Esophagus muscularis mucosa (tissue), 4 donors: ENCODE measurements at regions not wholly inside any gene's neighbourhood (a gene's known extent, or its start where the extent isn't known, plus 50 kb on each side); places are given as distances from the start of the nearest gene placed in this dataset.

ENCODE experiments used
- DNase-seq: peaks from one replicate; pipeline ENCODE4 v3.0.0-alpha.2; 2017; ENCODE audit errors: extremely low spot score
- H3K27ac ChIP-seq, 4 donors: fragments of 200-600 bp; sonication (generic); replicated peaks in 1 of 4; 1 replicate in 3 of 4; 2 replicates in 1 of 4; pipeline ENCODE4 v1.5.1; 2016 to 2019; ENCODE audit warnings: mild to moderate bottlenecking in 1 of 4
- H3K27me3 ChIP-seq, 4 donors: fragments of 200-600 bp; sonication (generic); one replicate each; pipeline versions ENCODE4 v1.5.1 to v1.6.0; 2016 to 2019
- H3K36me3 ChIP-seq, 4 donors: fragments of 200-600 bp; sonication (generic); one replicate each; pipeline ENCODE4 v1.5.1; 2016 to 2019
- H3K4me1 ChIP-seq, 4 donors: fragments of 200-600 bp; sonication (generic); one replicate each; pipeline ENCODE4 v1.5.1; 2016 to 2019
- H3K4me3 ChIP-seq, 4 donors: fragments of 200-600 bp; sonication (generic); 1 replicate in 2 of 4; 2 replicates in 2 of 4; pipeline ENCODE4 v1.5.1; 2016 to 2019; ENCODE audit warnings: mild to moderate bottlenecking in 4 of 4, moderate library complexity in 1 of 4
- H3K9me3 ChIP-seq, 4 donors: fragments of 200-600 bp; sonication (generic); 1 replicate in 3 of 4; 2 replicates in 1 of 4; pipeline ENCODE4 v1.5.1; 2016 to 2019
- EP300 ChIP-seq: sonication (generic); formaldehyde crosslinking; IDR thresholded peaks from one replicate; pipeline ENCODE4 v1.6.1; 2017; ENCODE audit warnings: antibody characterized with exemption
- POLR2A ChIP-seq: fragments of 450-650 bp; IDR thresholded peaks from one replicate; pipeline ENCODE4 v1.6.1; 2017; ENCODE audit warnings: antibody characterized with exemption, moderate library complexity, mild to moderate bottlenecking, low read depth
- POLR2AphosphoS5 ChIP-seq, 2 donors: sonication (generic); formaldehyde crosslinking; IDR thresholded peaks; one replicate each; pipeline ENCODE4 v1.6.1; 2017; ENCODE audit warnings: antibody characterized with exemption in 2 of 2
- WGBS: methylation state at CpG from one replicate; pipeline ENCODE4 v1.1.5; 2018; 5-methylcytosine and 5-hydroxymethylcytosine counted together
- intact Hi-C: fragments of 100-400 bp; cut with DNase I; formaldehyde crosslinking; loops from one replicate; pipeline ENCODE4 v1.15.1; 2023
- TF ChIP-seq, protein P1 (sequence below), 3 experiments: fragments of 200-600 bp in 2 of 3; fragments of 450-650 bp in 1 of 3; sonication (generic) in 2 of 3; IDR thresholded peaks; one replicate each; pipeline ENCODE4 v1.5.1; 2017 to 2019; ENCODE audit warnings: antibody characterized with exemption in 3 of 3, mild to moderate bottlenecking in 2 of 3, moderate library complexity in 1 of 3

DNA sequence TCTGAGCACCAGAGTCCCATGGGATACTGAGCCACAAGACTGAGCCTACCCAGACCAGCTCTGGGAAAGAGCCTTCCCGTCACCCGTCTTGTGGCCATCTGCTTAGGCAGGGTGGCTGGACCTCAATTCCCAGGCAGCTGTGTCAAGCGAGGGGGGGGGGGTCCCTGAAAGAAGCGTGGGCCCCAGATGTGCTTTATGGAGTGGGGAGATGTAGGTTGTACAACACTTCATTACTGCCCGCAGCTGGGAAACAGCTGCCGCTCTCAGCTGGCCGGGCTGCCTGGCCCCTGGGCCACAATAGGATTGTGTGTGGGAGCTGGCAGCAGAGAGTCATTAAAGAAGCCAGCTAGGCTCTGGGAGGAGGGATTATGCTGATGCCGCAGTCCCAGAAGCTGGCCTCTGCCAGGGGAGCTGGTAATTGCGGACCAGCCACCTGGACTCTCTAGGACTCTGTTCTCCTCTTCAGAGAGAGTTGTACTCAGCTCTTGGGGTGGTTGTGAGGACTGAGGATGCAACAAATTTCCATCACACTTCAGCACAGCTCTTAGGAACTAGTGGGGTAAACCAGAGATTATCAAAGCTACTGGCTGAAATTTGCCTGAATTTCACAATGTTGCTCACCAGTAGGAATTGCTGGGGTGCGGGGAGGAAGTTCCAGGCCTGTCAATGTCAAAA lies 145.4 kb downstream of the GADD45G start:
- H3K4me1 ChIP-seq = peaks cover 0 to 5% (median 2%) of the 10 kb centered on the region in 4 donors
- no peak for DNase-seq
- no peaks in the 10 kb centered on the region for H3K36me3 ChIP-seq
- intact Hi-C loops = no loop called here
- no peak overlapping the region for H3K27ac ChIP-seq
- H3K9me3 ChIP-seq = no peaks in the 10 kb centered on the region
- no peaks in the 10 kb centered on the region for H3K27me3 ChIP-seq
- no peak overlapping the region for H3K4me3 ChIP-seq
- 86% methylated on average over 10 of the region's 10 CpGs for WGBS
- TF ChIP-seq EP300 (no peak), POLR2A (no peak), POLR2AphosphoS5 (IDR thresholded peaks at IDR 0.05) (no peak)
- TF ChIP-seq, protein P1, sequence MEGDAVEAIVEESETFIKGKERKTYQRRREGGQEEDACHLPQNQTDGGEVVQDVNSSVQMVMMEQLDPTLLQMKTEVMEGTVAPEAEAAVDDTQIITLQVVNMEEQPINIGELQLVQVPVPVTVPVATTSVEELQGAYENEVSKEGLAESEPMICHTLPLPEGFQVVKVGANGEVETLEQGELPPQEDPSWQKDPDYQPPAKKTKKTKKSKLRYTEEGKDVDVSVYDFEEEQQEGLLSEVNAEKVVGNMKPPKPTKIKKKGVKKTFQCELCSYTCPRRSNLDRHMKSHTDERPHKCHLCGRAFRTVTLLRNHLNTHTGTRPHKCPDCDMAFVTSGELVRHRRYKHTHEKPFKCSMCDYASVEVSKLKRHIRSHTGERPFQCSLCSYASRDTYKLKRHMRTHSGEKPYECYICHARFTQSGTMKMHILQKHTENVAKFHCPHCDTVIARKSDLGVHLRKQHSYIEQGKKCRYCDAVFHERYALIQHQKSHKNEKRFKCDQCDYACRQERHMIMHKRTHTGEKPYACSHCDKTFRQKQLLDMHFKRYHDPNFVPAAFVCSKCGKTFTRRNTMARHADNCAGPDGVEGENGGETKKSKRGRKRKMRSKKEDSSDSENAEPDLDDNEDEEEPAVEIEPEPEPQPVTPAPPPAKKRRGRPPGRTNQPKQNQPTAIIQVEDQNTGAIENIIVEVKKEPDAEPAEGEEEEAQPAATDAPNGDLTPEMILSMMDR (IDR thresholded peaks at IDR 0.05) = no peak

DNA sequence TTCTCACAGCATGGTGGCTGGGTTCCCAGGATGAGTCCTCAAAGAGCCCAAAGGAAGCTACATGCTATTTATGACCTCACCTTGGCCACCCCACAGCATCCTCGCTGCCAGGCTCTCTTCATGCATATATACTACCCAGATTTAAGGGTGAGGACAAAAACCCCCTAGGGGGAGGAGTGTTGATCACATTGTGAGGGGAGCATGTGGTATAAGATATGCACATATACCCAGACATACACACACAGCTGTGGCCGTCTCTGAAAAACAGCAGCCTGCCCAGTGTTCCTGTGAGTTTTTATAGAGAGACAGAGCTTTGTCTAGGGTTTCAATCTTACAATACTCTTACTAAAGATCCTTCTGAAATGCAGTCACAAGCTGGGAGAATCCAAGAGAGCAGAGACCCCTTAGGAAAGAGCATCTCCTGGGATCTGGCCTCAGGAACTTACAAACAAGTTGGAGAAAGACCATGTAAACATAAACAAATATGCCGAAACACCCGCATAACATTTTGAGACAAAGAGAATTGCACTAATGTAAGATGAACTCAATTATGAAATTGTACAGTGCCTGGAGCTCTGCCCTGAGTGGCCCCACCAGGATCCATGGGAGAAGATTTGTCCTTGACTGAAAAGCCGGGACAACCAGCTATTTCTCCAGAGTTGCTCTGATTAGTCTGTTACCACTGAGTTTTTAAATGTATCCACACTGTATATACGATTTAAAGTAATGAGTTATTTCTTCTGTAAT lies 146.4 kb downstream of the GADD45G start:
- 90% methylated on average over 6 of the region's 6 CpGs for WGBS
- Histone ChIP-seq H3K36me3 (no peaks in the 10 kb centered on the region), H3K9me3 (no peaks in the 10 kb centered on the region), H3K27ac (no peak overlapping the region), H3K4me3 (no peak overlapping the region), H3K4me1 (peaks cover 8 to 13% (median 10%) of the 10 kb centered on the region in 4 donors), H3K27me3 (no peaks in the 10 kb centered on the region)
- DNase-seq = no peak
- TF ChIP-seq, protein P1 (IDR thresholded peaks at IDR 0.05) = no peak
- no peak for TF ChIP-seq POLR2AphosphoS5 (IDR thresholded peaks at IDR 0.05)
- TF ChIP-seq POLR2A = no peak
- no peak for TF ChIP-seq EP300
- intact Hi-C loops = no loop called here

DNA sequence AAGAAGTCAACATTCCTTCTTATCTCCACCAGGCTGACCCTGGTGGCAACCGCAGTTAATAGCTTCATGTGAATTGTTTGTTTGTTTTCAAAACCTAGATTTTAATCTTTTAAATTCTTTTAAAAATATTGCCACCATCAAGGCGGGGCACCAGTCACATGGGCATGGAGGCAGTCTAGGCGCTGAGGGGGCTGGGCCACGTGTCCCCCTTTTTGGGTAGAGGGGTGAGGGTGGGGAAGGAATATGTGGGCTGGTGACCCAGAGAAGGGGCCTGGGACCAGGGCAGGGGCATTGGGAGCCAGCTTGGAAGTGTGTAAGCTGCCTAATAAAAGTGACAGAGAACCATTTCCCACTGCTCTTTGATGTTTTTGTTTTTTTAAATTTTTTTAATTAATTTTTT lies 147.3 kb downstream of the GADD45G start:
- no peak overlapping the region for H3K4me3 ChIP-seq
- peaks cover 15 to 20% (median 18%) of the 10 kb centered on the region in 4 donors for H3K4me1 ChIP-seq
- H3K36me3 ChIP-seq = no peaks in the 10 kb centered on the region
- no peaks in the 10 kb centered on the region for H3K9me3 ChIP-seq
- no peak for DNase-seq
- H3K27ac ChIP-seq = no peak overlapping the region
- no peak for TF ChIP-seq POLR2AphosphoS5 (IDR thresholded peaks at IDR 0.05)
- TF ChIP-seq POLR2A = no peak
- TF ChIP-seq EP300 = no peak
- TF ChIP-seq, protein P1 (IDR thresholded peaks at IDR 0.05) = no peak
- no peaks in the 10 kb centered on the region for H3K27me3 ChIP-seq
- 97% methylated on average over 4 of the region's 4 CpGs for WGBS
- intact Hi-C loops = no loop called here

DNA sequence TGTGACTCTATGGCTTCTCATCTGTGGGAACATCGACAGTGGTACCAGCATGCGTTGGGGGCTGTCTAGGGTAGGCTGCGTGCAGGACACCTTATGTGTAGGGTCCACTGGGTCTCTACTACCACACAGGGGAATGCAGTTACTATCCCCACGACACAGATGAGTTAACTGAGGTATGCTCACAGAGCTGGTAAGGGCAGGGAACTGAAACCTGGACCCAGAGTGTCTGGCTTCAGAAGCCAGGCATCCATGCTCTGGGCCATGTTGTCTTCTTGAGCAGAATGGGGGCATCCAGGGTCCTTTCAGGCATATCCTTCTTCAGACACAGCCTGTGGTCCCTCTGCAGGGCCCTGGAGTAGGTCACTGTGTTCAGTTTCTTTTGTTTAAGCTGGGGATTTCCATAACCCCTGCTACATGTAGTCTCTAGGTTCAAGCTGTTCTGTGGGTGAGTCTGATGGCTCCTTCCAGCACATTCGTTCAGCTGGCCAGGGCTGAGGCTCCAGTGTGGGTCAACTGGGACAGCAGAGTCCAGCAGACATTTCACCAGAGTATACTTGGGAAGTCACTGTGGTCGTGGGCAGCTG lies 148.8 kb downstream of the GADD45G start:
- Histone ChIP-seq H3K27ac (no peak overlapping the region), H3K4me3 (no peak overlapping the region), H3K27me3 (no peaks in the 10 kb centered on the region), H3K4me1 (peaks cover 15 to 27% (median 18%) of the 10 kb centered on the region in 4 donors), H3K36me3 (no peaks in the 10 kb centered on the region), H3K9me3 (no peaks in the 10 kb centered on the region)
- DNase-seq = no peak
- intact Hi-C loops = no loop called here
- WGBS = 82% methylated on average over 6 of the region's 6 CpGs
- TF ChIP-seq, protein P1 (IDR thresholded peaks at IDR 0.05) = no peak
- no peak for TF ChIP-seq POLR2A
- no peak for TF ChIP-seq POLR2AphosphoS5 (IDR thresholded peaks at IDR 0.05)
- no peak for TF ChIP-seq EP300
